Endothelial cell of umbilical vein (primary cell): ENCODE measurements at regions not wholly inside any gene's neighbourhood (a gene's known extent, or its start where the extent isn't known, plus 50 kb on each side); places are given as distances from the start of the nearest gene placed in this dataset.

ENCODE experiments used
- BruUV-seq: library from RNA; stranded (reverse); fragments of 400-500 nt; replicated peaks from 2 replicates; lab custom pipeline; 2021; lab: Mats Ljungman, UMichigan
- CTCF ChIA-PET: fragments of 300-600, 350-600 bp; sonication (Branson Sonifier 250); formaldehyde crosslinking; loops from one replicate; lab custom pipeline; 2021; ENCODE audit warnings: antibody characterized with exemption, inconsistent platforms; lab: Charles Lee
- POLR2A ChIA-PET: fragments of 300-600, 350-600 bp; sonication (Branson Sonifier 250); formaldehyde crosslinking; loops from one replicate; lab custom pipeline; 2021; ENCODE audit warnings: antibody characterized with exemption, inconsistent platforms; lab: Charles Lee
- DNase-seq: peaks from one replicate; pipeline ENCODE4 v3.0.0-alpha.2; 2011; ENCODE audit warnings: low read depth, low spot score
- FAIRE-seq: peaks from 2 replicates; lab custom pipeline; 2011; peaks lifted over from hg19 to GRCh38; lab: Jason Lieb, UNC
- H2AFZ ChIP-seq: 2 replicates; pipeline ENCODE4 v1.6.0; 2012; ENCODE audit warnings: low read depth, low read length, control low read depth, inconsistent platforms
- H3K27ac ChIP-seq: 2 replicates; pipeline ENCODE4 v1.5.1; 2011; ENCODE audit warnings: low read depth, mild to moderate bottlenecking, control low read depth, low read length, moderate library complexity; ENCODE audit not compliant: insufficient read depth
- H3K27me3 ChIP-seq, 2 experiments: 2 replicates each; pipeline versions ENCODE4 v1.6.0 to v1.6.1; 2011; ENCODE audit warnings: low read length in 2 of 2, mixed read lengths in 1 of 2; ENCODE audit not compliant: control insufficient read depth in 2 of 2, insufficient read depth in 2 of 2
- H3K36me3 ChIP-seq, 2 experiments: 2 replicates in 1 of 2; 3 replicates in 1 of 2; pipeline ENCODE4 v1.5.1; 2011; ENCODE audit warnings: low read length in 2 of 2, mild to moderate bottlenecking in 1 of 2, moderate library complexity in 1 of 2; ENCODE audit not compliant: control insufficient read depth in 2 of 2, insufficient read depth in 2 of 2; ENCODE audit errors: extremely low read depth in 1 of 2
- H3K4me1 ChIP-seq: 3 replicates; pipeline ENCODE4 v1.5.1; 2011; ENCODE audit warnings: mild to moderate bottlenecking, low read length; ENCODE audit not compliant: control insufficient read depth, insufficient read depth; ENCODE audit errors: extremely low read depth
- H3K4me2 ChIP-seq: 2 replicates; pipeline ENCODE4 v1.6.1; 2011; ENCODE audit warnings: low read length, control low read depth, mixed read lengths; ENCODE audit not compliant: insufficient read depth
- H3K4me3 ChIP-seq, 3 experiments: fragments of 200-600 bp in 1 of 3; sonication (generic), shearing (Covaris generic) in 1 of 3; replicated peaks in 1 of 3; 2 replicates each; pipeline ENCODE4 v1.5.1; 2011 to 2016; ENCODE audit warnings: control low read depth in 3 of 3, low read length in 3 of 3, mild to moderate bottlenecking in 2 of 3, inconsistent platforms in 1 of 3, low read depth in 1 of 3, moderate library complexity in 1 of 3; ENCODE audit not compliant: insufficient read depth in 1 of 3
- H3K79me2 ChIP-seq: 2 replicates; pipeline ENCODE4 v1.6.0; 2012; ENCODE audit warnings: low read length, inconsistent platforms; ENCODE audit not compliant: control insufficient read depth, insufficient read depth
- H3K9ac ChIP-seq: replicated peaks from 2 replicates; pipeline ENCODE3; 2011; ENCODE audit warnings: low read length, control low read depth; ENCODE audit not compliant: insufficient read depth; ENCODE audit errors: extremely low read depth
- H3K9me1 ChIP-seq: replicated peaks from 3 replicates; pipeline ENCODE4 v1.6.0; 2011; ENCODE audit warnings: mild to moderate bottlenecking, low read length; ENCODE audit not compliant: control insufficient read depth, insufficient read depth; ENCODE audit errors: extremely low read depth
- H3K9me3 ChIP-seq: replicated peaks from 2 replicates; pipeline ENCODE4 v1.5.1; 2012; ENCODE audit warnings: low read length, inconsistent platforms; ENCODE audit not compliant: control insufficient read depth, insufficient read depth
- H4K20me1 ChIP-seq: replicated peaks from 2 replicates; pipeline ENCODE3; 2011; ENCODE audit warnings: mild to moderate bottlenecking, low read length; ENCODE audit not compliant: control insufficient read depth, insufficient read depth; ENCODE audit errors: extremely low read depth
- EZH2 ChIP-seq: IDR thresholded peaks from 2 replicates; pipeline ENCODE4 v1.6.1; 2012; ENCODE audit warnings: borderline replicate concordance, low read depth, mild to moderate bottlenecking, moderate library complexity, low read length, inconsistent platforms; ENCODE audit not compliant: severe bottlenecking
- FOS ChIP-seq: IDR thresholded peaks from 2 replicates; pipeline ENCODE4 v1.6.1; 2011; ENCODE audit warnings: mild to moderate bottlenecking, low read length, moderate library complexity, borderline replicate concordance; ENCODE audit not compliant: insufficient read depth
- GATA2 ChIP-seq: IDR thresholded peaks from 2 replicates; pipeline ENCODE4 v1.7.0; 2011; ENCODE audit warnings: low read depth, mild to moderate bottlenecking, moderate library complexity, mixed read lengths, low read length; ENCODE audit not compliant: insufficient read length, insufficient read depth
- JUN ChIP-seq: IDR thresholded peaks from 2 replicates; pipeline ENCODE4 v1.6.1; 2011; ENCODE audit warnings: borderline replicate concordance, low read depth; ENCODE audit not compliant: insufficient read length, insufficient read depth
- MYC ChIP-seq: IDR thresholded peaks from one replicate; pipeline ENCODE4 v1.6.1; 2011; ENCODE audit warnings: mild to moderate bottlenecking, low read depth, low read length
- POLR2A ChIP-seq: IDR thresholded peaks from 2 replicates; pipeline ENCODE4 v1.6.1; 2012; ENCODE audit warnings: low read depth, mild to moderate bottlenecking, control low read depth, low read length
- POLR2AphosphoS5 ChIP-seq: IDR thresholded peaks from 2 replicates; pipeline ENCODE4 v1.6.1; 2012; ENCODE audit warnings: low read depth, mild to moderate bottlenecking, control low read depth, low read length, moderate library complexity; ENCODE audit not compliant: insufficient read depth
- dilution Hi-C: fragments of 300-500 bp; cut with MboI; formaldehyde crosslinking; loops from one replicate; pipeline ENCODE4 v1.15.0; 2019; ENCODE audit warnings: low sequenced_read_pairs; ENCODE audit not compliant: extremely low pct_ligation_motif_present
- intact Hi-C: fragments of 100-400 bp; cut with micrococcal nuclease; formaldehyde crosslinking; loops from one replicate; pipeline ENCODE4 v1.10.0; 2022
- TF ChIP-seq, protein P1 (sequence below), 2 donors: IDR thresholded peaks; 1 replicate in 1 of 2; 2 replicates in 1 of 2; pipeline ENCODE4 v1.5.1; 2011; ENCODE audit warnings: low read length in 2 of 2, mild to moderate bottlenecking in 2 of 2, moderate library complexity in 2 of 2, control low read depth in 1 of 2, inconsistent platforms in 1 of 2, low read depth in 1 of 2; ENCODE audit not compliant: insufficient read depth in 1 of 2; ENCODE audit errors: extremely low read depth in 1 of 2
- TF ChIP-seq, protein P2 (sequence below): IDR thresholded peaks from 2 replicates; pipeline ENCODE4 v1.6.1; 2011; ENCODE audit not compliant: insufficient read depth, insufficient read length

DNA sequence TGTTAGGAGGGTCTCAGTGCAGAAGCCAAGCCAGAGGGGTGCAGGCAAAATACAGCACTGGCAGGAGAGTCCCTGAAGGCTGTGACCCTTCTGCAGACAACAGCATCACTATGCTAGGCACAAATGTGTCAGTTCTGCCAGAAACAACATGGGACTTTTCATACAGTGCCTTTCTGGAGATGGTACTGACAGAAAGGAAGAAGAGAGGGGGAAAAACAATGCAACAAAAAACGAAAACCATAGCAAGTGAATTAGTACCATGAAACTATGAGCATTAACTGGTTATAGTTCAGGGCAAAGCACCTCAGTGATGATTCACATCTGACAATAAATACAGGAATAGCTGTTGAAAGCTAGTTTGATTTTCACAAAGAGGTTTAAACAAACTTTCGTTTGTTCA is 140.8 kb upstream of the NBPF11 start:
- no peak for DNase-seq
- H4K20me1 ChIP-seq, result no peaks in the 10 kb centered on the region
- H3K27me3 ChIP-seq, result peaks cover 2 to 3% of the 10 kb centered on the region in 2 experiments
- POLR2A ChIA-PET, result no interaction called here
- H3K4me3 ChIP-seq, result no peak overlapping the region
- FAIRE-seq, result no peak
- no peaks in the 10 kb centered on the region for H3K36me3 ChIP-seq
- dilution Hi-C loops (no loop called here), intact Hi-C loops (no loop called here)
- H3K4me2 ChIP-seq, result no peak overlapping the region
- no TSS peak for BruUV-seq
- H3K4me1 ChIP-seq, result no peaks in the 10 kb centered on the region
- no peaks in the 10 kb centered on the region for H3K9me1 ChIP-seq
- TF ChIP-seq POLR2AphosphoS5 (no peak), POLR2A (no peak), GATA2 (no peak), JUN (no peak), FOS (no peak), MYC (no peak), EZH2 (no peak)
- TF ChIP-seq, protein P1, sequence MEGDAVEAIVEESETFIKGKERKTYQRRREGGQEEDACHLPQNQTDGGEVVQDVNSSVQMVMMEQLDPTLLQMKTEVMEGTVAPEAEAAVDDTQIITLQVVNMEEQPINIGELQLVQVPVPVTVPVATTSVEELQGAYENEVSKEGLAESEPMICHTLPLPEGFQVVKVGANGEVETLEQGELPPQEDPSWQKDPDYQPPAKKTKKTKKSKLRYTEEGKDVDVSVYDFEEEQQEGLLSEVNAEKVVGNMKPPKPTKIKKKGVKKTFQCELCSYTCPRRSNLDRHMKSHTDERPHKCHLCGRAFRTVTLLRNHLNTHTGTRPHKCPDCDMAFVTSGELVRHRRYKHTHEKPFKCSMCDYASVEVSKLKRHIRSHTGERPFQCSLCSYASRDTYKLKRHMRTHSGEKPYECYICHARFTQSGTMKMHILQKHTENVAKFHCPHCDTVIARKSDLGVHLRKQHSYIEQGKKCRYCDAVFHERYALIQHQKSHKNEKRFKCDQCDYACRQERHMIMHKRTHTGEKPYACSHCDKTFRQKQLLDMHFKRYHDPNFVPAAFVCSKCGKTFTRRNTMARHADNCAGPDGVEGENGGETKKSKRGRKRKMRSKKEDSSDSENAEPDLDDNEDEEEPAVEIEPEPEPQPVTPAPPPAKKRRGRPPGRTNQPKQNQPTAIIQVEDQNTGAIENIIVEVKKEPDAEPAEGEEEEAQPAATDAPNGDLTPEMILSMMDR (IDR thresholded peaks at IDR 0.05; ENCODE audit: extremely low read depth in 1 of 2, insufficient read depth in 1 of 2, low read depth in 1 of 2, low read length in 2 of 2), result no peak
- TF ChIP-seq, protein P2, sequence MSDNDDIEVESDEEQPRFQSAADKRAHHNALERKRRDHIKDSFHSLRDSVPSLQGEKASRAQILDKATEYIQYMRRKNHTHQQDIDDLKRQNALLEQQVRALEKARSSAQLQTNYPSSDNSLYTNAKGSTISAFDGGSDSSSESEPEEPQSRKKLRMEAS, result no peak
- H2AFZ ChIP-seq, result no peak overlapping the region
- CTCF ChIA-PET, result no interaction called here
- H3K27ac ChIP-seq, result no peak overlapping the region
- H3K79me2 ChIP-seq, result no peaks in the 10 kb centered on the region
- no peaks in the 10 kb centered on the region for H3K9me3 ChIP-seq
- no peak overlapping the region for H3K9ac ChIP-seq
